ENCODE measurements at regions not wholly inside any gene's neighbourhood (a gene's known extent, or its start where the extent isn't known, plus 50 kb on each side); places are given as distances from the start of the nearest gene placed in this dataset.
"Not testable (repeated sequence)": the region's sequence is repeated elsewhere in the genome, so short reads cannot be mapped to it uniquely, and the experiment has no call there.

GRCh38 chr4:181890031-181890430 lies 353.2 kb upstream of the TENM3 start:
- Mint-ChIP-seq H3K27me3 (no peaks in the 10 kb centered on the region), H3K4me1 (no peaks in the 10 kb centered on the region), H3K36me3 (no peaks in the 10 kb centered on the region), H3K27ac (no peak overlapping the region), H3K9me3 (peaks cover 0 to 8% (median 4%) of the 10 kb centered on the region in 3 donors), H3K4me3 (no peak overlapping the region)

DNA sequence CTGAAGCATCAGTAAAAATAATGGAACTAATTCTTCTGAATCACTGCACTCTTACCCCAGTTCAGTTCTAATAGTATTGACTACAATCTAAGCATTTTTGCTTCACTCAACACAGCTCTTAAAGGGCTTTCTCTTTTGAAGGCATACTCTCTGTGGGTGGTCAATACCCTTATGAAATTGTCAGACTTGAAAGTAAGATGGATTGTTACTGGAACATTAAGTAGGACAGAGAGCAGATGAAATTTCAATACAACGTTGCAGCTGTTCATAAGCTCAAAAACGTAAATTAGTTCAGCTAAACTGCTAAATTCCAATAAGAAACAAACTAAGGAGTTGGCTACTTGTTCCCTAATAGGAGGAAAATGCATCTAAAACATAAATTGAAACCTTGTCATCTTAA lies 352.3 kb upstream of the TENM3 start:
- Mint-ChIP-seq H3K4me3 (no peak overlapping the region), H3K27me3 (no peaks in the 10 kb centered on the region)

GRCh38 chr4:181896614-181897013 lies 346.6 kb upstream of the TENM3 start:
- H3K36me3 Mint-ChIP-seq = no peaks in the 10 kb centered on the region
- H3K4me1 Mint-ChIP-seq = no peaks in the 10 kb centered on the region
- H3K4me3 Mint-ChIP-seq = no peak overlapping the region
- peaks cover 0 to 19% (median 5%) of the 10 kb centered on the region in 3 donors for H3K9me3 Mint-ChIP-seq
- H3K27ac Mint-ChIP-seq = no peak overlapping the region
- H3K27me3 Mint-ChIP-seq = no peaks in the 10 kb centered on the region

More for the DNA sequence above, 352.3 kb upstream of the TENM3 start:
- no peaks in the 10 kb centered on the region for H3K4me1 Mint-ChIP-seq
- H3K36me3 Mint-ChIP-seq = no peaks in the 10 kb centered on the region
- H3K27ac Mint-ChIP-seq = no peak overlapping the region
- H3K9me3 Mint-ChIP-seq = peaks cover 2 to 10% (median 4%) of the 10 kb centered on the region in 3 donors

GRCh38 chr4:181897935-181898334 lies 345.3 kb upstream of the TENM3 start:
- H3K27me3 Mint-ChIP-seq = no peaks in the 10 kb centered on the region
- no peaks in the 10 kb centered on the region for H3K4me1 Mint-ChIP-seq
- H3K4me3 Mint-ChIP-seq = no peak overlapping the region
- no peaks in the 10 kb centered on the region for H3K36me3 Mint-ChIP-seq
- no peak overlapping the region for H3K27ac Mint-ChIP-seq
- H3K9me3 Mint-ChIP-seq = peaks cover 3 to 15% (median 5%) of the 10 kb centered on the region in 3 donors

GRCh38 chr4:181902404-181902803 lies 340.8 kb upstream of the TENM3 start:
- not testable (repeated sequence) for H3K27ac Mint-ChIP-seq, H3K36me3 Mint-ChIP-seq, H3K4me3 Mint-ChIP-seq, H3K27me3 Mint-ChIP-seq, H3K4me1 Mint-ChIP-seq
- peaks cover 5 to 14% (median 13%) of the 10 kb centered on the region in 3 donors for H3K9me3 Mint-ChIP-seq

DNA sequence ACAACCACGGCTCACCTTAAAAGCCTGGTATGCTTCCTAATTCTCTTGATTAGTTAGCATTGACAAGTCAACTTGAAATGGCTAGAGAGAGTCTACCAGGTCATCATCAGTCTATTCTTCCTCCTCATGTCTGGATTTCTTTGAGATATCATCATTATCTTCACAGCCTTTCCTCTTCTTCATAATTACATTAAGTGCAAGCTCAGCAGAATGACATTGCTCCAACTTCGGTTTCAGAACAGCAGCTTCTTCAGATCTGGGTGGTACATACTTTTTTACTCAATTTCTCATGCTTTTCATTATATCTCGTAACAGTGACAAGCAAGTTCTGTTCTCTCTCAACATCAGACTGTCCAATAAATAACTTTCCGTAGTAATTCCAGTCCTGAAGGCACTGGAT lies 337.5 kb upstream of the TENM3 start:
- Mint-ChIP-seq H3K4me3 (no peak overlapping the region), H3K9me3 (peaks cover 3 to 15% (median 11%) of the 10 kb centered on the region in 3 donors)

DNA sequence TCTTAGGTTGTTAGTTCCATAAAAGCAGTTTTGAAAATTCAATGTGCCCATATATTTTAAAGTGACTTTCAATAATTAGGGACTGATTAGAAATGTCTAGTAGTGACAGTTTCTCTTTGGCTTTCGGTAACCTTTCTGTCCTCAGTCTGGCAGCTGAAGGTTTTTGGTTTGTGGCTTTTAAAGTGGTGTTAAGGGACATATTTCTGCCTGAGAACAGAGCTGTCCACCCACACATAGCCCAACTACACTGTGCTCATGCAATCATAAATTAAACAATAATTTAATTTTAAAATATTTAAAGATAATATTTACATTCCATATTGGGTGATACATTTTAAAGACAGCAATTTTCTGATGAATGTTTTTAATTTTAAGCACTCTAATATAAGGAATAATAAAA lies 335.0 kb upstream of the TENM3 start:
- Mint-ChIP-seq H3K9me3 (peaks cover 6 to 22% (median 16%) of the 10 kb centered on the region in 3 donors), H3K27ac (no peak overlapping the region), H3K27me3 (no peaks in the 10 kb centered on the region), H3K36me3 (no peaks in the 10 kb centered on the region), H3K4me1 (no peaks in the 10 kb centered on the region), H3K4me3 (no peak overlapping the region)

More for the DNA sequence above, 337.5 kb upstream of the TENM3 start:
- no peaks in the 10 kb centered on the region for H3K27me3 Mint-ChIP-seq
- no peaks in the 10 kb centered on the region for H3K4me1 Mint-ChIP-seq
- H3K36me3 Mint-ChIP-seq = no peaks in the 10 kb centered on the region
- H3K27ac Mint-ChIP-seq = no peak overlapping the region

DNA sequence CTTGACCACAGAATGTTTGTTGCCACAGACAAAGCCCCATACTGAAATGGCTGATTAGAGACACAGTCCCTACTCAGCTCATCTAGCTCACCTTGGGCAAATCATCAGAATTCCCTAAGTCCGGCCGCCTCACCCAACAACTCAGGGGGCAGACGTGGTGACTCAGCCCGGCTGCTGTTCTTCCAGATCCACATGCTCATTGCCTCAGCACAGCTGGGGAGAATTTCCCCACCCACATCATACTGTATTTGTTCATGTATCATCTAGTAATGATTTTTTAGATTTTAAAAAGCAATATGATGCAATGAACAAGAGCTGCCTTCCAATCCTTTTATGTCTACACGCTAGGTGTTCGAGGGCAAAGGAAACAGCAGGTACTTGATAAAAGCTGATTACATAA lies 333.8 kb upstream of the TENM3 start:
- Mint-ChIP-seq H3K36me3 (peaks cover 3% of the 10 kb centered on the region), H3K9me3 (peaks cover 6 to 21% (median 18%) of the 10 kb centered on the region in 3 donors), H3K27ac (no peak overlapping the region), H3K27me3 (no peaks in the 10 kb centered on the region), H3K4me3 (no peak overlapping the region), H3K4me1 (no peaks in the 10 kb centered on the region)

DNA sequence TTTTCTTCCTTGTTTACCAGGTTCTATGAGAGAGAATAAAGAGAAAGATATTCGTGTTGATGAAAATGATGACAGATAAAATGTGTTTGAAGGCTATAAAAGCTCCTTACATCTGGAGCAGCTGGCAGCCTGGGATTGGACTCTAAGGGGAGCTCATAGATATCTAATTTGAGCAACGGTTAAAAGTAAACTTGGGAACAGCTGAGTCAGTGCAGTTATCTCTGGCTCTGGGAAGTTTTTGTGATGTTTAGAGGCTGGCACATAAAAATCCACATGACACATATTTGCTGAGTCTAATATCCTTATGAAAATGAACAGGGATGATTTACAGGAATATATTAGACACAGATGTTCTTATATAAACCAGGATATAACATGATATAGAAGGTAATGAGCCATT lies 331.8 kb upstream of the TENM3 start:
- peaks cover 7 to 21% (median 17%) of the 10 kb centered on the region in 3 donors for H3K9me3 Mint-ChIP-seq
- H3K4me1 Mint-ChIP-seq = no peaks in the 10 kb centered on the region
- no peak overlapping the region for H3K4me3 Mint-ChIP-seq
- peaks cover 3% of the 10 kb centered on the region for H3K36me3 Mint-ChIP-seq
- no peak overlapping the region for H3K27ac Mint-ChIP-seq
- no peaks in the 10 kb centered on the region for H3K27me3 Mint-ChIP-seq

GRCh38 chr4:181933471-181933870 lies 309.7 kb upstream of the TENM3 start:
- Mint-ChIP-seq H3K27me3 (no peaks in the 10 kb centered on the region), H3K27ac (no peak overlapping the region), H3K4me3 (no peak overlapping the region), H3K4me1 (no peaks in the 10 kb centered on the region), H3K36me3 (no peaks in the 10 kb centered on the region), H3K9me3 (peaks cover 5 to 6% (median 5%) of the 10 kb centered on the region in 3 donors)

GRCh38 chr4:181938631-181939030 lies 304.6 kb upstream of the TENM3 start:
- Mint-ChIP-seq H3K36me3 (no peaks in the 10 kb centered on the region), H3K4me1 (no peaks in the 10 kb centered on the region), H3K27ac (no peak overlapping the region), H3K9me3 (peaks cover 0 to 6% (median 2%) of the 10 kb centered on the region in 3 donors), H3K4me3 (no peak overlapping the region), H3K27me3 (no peaks in the 10 kb centered on the region)

DNA sequence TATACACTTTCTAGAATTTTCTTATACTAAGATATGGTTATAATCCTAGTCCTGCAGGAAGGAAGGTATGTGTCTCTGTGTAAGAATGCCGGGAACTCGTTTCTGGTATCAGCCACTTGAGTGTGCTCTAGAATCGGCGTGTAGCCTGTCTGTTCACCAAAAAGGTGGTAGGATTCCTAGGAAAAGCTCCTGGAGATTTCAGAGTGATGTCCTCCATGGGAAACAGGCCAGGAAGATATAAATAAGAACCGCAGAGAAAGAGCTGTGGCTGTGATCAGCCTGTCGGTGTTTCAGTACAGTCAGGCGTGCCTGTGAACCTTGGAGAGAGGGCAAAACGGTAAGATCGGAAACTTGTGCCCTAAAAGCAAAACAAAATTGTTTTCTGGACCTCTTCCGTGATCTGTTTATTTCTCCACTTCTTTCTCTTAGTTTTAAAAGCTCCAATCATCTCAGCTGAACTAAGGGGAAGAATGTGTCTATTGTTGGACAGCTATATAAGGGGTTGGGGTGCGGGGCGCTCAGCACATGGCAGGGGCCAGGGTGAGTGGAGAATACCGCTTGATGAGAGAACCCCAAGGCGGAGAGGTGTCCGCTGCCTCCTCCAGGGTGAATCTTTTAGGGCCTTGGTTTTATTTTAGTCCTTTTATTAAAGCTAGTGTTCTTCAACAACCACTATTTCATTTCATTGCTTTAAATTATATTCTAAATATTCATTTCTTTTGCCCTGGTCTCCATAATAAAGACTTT lies 303.8 kb upstream of the TENM3 start:
- Mint-ChIP-seq H3K4me1 (no peaks in the 10 kb centered on the region), H3K9me3 (peaks cover 0 to 6% (median 2%) of the 10 kb centered on the region in 3 donors), H3K27ac (no peak overlapping the region), H3K36me3 (no peaks in the 10 kb centered on the region), H3K4me3 (no peak overlapping the region), H3K27me3 (no peaks in the 10 kb centered on the region)

- Mint-ChIP-seq H3K27me3 (no peaks in the 10 kb centered on the region), H3K9me3 (peaks cover 0 to 4% (median 0%) of the 10 kb centered on the region in 3 donors), H3K27ac (peak overlapping the region in 1 of 3 donors; percentile 40), H3K4me1 (no peaks in the 10 kb centered on the region), H3K36me3 (no peaks in the 10 kb centered on the region), H3K4me3 (no peak overlapping the region)
These were observed 298.7 kb upstream of the TENM3 start for GRCh38 chr4:181944527-181944926.

DNA sequence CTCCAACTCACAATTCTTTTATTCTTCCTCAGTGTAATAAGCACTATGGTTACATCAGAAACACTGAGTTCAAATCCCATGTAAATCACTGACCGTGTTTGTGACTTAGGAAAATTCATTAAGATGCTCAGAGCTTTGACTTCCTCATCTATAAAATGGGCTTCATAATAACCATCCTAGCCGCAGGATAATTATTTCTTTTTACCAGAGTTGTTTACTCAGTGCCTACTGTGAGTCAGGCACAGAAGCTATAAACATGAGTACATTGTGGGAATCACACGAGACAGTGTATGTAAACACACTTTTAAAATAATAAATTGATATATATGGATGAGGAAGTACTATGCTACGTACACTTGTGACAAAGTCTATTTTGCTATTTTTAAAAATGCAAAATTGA lies 296.3 kb upstream of the TENM3 start:
- H3K27me3 Mint-ChIP-seq = no peaks in the 10 kb centered on the region

DNA sequence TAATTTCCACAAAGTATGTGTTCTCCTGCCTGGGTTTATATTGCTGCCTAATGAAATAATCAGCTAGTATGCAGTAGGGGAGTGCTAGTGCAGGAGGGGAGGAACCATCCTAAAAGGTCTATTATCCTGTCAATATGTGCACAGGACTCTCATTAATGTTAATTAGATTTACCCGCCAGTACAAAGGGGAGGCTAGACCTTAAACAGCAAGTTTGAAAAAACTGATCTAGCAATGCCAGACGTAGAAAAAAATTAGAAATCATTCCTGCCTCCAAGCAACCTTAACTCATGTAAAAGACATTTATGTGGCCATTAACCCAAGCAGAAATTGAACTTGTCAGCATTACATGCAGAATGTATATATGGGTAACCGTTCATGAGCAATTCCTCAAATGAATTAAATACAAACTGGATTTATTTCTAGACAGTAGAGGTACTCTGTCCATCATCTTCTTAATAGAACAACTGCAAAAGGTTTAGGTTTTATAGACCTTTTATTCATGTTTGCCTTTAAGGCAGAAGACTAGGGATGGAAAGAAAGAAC lies 294.3 kb upstream of the TENM3 start:
- Mint-ChIP-seq H3K4me3 (no peak overlapping the region), H3K9me3 (peaks cover 0 to 4% (median 0%) of the 10 kb centered on the region in 3 donors), H3K4me1 (no peaks in the 10 kb centered on the region), H3K36me3 (no peaks in the 10 kb centered on the region), H3K27ac (no peak overlapping the region), H3K27me3 (no peaks in the 10 kb centered on the region)

More for the DNA sequence above, 296.3 kb upstream of the TENM3 start:
- Mint-ChIP-seq H3K27ac (no peak overlapping the region), H3K9me3 (peaks cover 0 to 4% (median 0%) of the 10 kb centered on the region in 3 donors), H3K4me1 (no peaks in the 10 kb centered on the region), H3K4me3 (no peak overlapping the region), H3K36me3 (no peaks in the 10 kb centered on the region)

All from IgD-negative memory B cell (primary cell).